HepG2 (cell line): ENCODE measurements at regions not wholly inside any gene's neighbourhood (a gene's known extent, or its start where the extent isn't known, plus 50 kb on each side); places are given as distances from the start of the nearest gene placed in this dataset.

Experiments used
- HIVEP1 ChIP-seq: sonication (generic); formaldehyde crosslinking; IDR thresholded peaks from 2 replicates; pipeline ENCODE4 v1.4.0; 2020; ENCODE audit warnings: mild to moderate bottlenecking, missing genetic modification reagents
- NFE2 ChIP-seq: sonication (generic); formaldehyde crosslinking; IDR thresholded peaks from 2 replicates; pipeline ENCODE4 v1.4.0; 2020; ENCODE audit warnings: missing genetic modification reagents
- POLR2A ChIP-seq, 2 experiments: IDR thresholded peaks; 2 replicates each; pipeline ENCODE4 v1.6.1; 2011; ENCODE audit warnings: low read depth in 2 of 2, low read length in 2 of 2, mild to moderate bottlenecking in 1 of 2, moderate library complexity in 1 of 2; ENCODE audit not compliant: insufficient read depth in 1 of 2
- RAD21 ChIP-seq: fragments of 450-650 bp; formaldehyde crosslinking; IDR thresholded peaks from 2 replicates; pipeline ENCODE4 v1.5.0; 2020; ENCODE audit warnings: mild to moderate bottlenecking
- RBM39 ChIP-seq: fragments of 200-400 bp; formaldehyde crosslinking; IDR thresholded peaks from one replicate; pipeline ENCODE4 v1.6.1; 2018; ENCODE audit warnings: antibody characterized with exemption, mild to moderate bottlenecking, low read depth, low read length; ENCODE audit not compliant: poor library complexity, severe bottlenecking
- RNF219 ChIP-seq: sonication (generic); formaldehyde crosslinking; IDR thresholded peaks from 2 replicates; pipeline ENCODE4 v1.5.0; 2020; ENCODE audit warnings: mild to moderate bottlenecking, missing genetic modification reagents
- SP2 ChIP-seq: sonication (generic); formaldehyde crosslinking; IDR thresholded peaks from 2 replicates; pipeline ENCODE4 v1.5.1; 2020; ENCODE audit warnings: mild to moderate bottlenecking, missing genetic modification reagents
- ZNF121 ChIP-seq: sonication (generic); formaldehyde crosslinking; IDR thresholded peaks from 2 replicates; pipeline ENCODE4 v1.5.0; 2020; ENCODE audit warnings: mild to moderate bottlenecking, missing genetic modification reagents
- ZNF280B ChIP-seq: sonication (generic); formaldehyde crosslinking; IDR thresholded peaks from 2 replicates; pipeline ENCODE4 v1.5.0; 2020; ENCODE audit warnings: missing genetic modification reagents, mild to moderate bottlenecking, borderline replicate concordance

DNA sequence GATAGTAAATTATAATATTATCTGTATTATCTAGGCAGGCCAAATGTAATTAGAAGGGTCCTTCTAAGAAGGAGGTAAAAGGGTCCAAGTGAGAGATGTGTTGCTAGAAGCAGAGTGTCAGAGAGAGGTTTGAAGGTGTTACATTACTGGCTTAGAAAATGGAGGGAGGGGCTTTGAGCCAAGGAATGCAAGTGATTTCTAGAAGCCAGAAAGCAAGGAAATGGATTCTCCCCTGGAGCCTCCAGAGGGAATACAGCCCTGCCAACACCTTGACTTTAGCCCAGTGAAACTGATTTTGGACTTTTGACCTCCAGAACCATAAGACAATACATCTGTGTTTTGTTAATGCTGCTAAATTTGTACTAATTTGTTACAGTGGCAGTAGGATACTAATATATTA lies 97.9 kb upstream of the IL6 start:
- TF ChIP-seq HIVEP1 (CRISPR knock-in tag) = no peak
- TF ChIP-seq NFE2 = no peak
- no peak for TF ChIP-seq RAD21 (CRISPR knock-in tag)
- no peak for TF ChIP-seq ZNF280B (CRISPR knock-in tag)
- no peak for TF ChIP-seq SP2
- no peak for TF ChIP-seq ZNF121 (CRISPR knock-in tag)
- no peak for TF ChIP-seq RBM39
- no peak for TF ChIP-seq POLR2A (IDR thresholded peaks at IDR 0.05; ENCODE audit: insufficient read depth in 1 of 2, low read depth in 2 of 2, low read length in 2 of 2)
- TF ChIP-seq RNF219 = no peak
